Daoy (cell line): ENCODE measurements at regions not wholly inside any gene's neighbourhood (a gene's known extent, or its start where the extent isn't known, plus 50 kb on each side); places are given as distances from the start of the nearest gene placed in this dataset.
"Not testable (repeated sequence)": the region's sequence is repeated elsewhere in the genome, so short reads cannot be mapped to it uniquely, and the experiment has no call there.

Source experiments
- DNase-seq: peaks from one replicate; pipeline ENCODE4 v3.0.0-alpha.2; 2015; ENCODE audit warnings: low read depth

DNA sequence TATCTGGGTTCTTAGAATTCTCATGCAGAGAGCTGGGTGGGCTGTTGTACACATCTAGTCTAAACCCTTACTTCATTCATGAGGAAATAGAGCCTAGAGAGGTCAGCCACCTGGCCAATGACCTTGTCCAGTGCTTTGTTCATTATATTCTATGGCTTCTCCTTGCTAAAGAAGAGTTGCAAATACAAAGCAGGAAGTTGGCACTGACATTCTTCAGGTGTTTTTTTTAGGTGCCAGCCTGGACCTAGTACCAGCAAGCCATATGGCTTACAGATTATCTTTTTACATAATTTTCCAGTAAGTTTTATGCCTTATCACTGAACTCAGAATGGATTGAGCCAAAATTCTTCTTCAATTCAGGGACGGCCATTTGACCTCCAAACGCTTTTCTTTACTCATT, 54.7 kb upstream of the PGM2 start:
- no peak for DNase-seq

DNA sequence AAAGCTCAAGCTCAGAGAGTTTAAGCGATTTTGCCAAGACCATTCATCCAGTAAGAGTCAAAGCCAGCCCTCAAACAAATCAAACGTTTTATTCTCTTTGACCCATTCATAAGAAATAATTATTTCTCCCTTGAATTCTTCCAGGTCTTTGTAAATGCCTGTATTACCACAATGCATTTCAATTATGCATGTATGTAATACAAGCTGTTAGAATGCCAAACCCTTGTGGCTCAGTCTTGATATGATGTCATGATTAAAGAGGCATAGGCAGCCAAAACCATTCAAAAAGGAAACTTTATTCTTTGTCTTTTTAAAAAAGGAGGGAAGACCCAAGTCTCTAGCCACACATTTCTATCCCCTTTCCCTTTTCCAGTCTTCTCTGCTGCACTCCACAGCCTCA, 56.5 kb upstream of the PGM2 start:
- DNase-seq = peak; percentile 17

DNA sequence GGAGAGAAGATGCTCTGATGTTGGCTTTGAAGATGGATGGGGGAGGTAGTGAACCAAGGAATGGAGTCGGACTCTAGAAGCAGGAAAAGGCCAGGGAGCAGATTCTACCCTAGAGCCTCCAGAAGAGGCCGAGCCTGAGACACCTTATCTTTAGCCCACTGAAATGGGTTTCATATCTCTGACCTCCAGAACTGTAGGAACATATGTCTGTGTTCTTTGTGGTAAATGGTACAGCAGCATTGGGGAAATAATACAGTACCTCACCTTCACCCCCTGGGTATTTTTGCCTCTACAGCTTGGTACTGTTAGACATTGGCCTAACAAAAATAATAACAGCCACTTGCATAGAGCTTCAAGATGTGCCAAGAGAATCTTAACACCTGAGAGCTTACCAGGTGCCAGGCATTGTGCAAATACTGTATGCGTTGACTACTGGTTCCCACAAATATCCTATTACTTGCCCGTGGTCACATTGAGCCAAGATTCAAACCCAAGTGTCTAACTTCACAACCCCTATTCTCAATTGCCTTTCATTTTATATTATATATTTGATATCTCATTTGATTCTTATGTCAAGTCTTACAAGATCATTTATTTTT, 57.0 kb upstream of the PGM2 start:
- no peak for DNase-seq

DNA sequence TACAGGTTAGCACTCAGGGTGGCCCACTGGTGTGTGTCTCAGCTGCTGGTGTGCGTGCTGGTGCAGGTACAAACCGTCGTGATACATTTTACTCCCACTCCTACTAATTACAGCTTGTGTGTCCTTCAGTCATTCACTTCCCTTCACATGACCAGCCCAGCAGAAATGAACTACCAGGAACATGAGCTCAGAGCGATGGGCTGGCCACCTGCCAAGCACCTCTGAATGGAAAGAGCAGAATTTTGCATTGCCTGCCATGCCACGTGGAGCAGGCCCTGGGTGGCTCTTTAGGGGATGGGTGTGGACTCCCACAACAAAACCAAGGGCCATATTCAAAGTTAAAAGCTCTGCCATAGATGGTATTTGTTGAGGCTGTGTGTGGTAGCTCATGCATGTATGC, 58.9 kb upstream of the PGM2 start:
- peak; percentile 72 for DNase-seq

GRCh38 chr4:37767019-37767418, 59.5 kb upstream of the PGM2 start:
- DNase-seq = no peak

GRCh38 chr4:37765741-37766140, 60.7 kb upstream of the PGM2 start:
- DNase-seq = no peak

- no peak for DNase-seq
These were observed 62.7 kb upstream of the PGM2 start for GRCh38 chr4:37763831-37764230.

DNA sequence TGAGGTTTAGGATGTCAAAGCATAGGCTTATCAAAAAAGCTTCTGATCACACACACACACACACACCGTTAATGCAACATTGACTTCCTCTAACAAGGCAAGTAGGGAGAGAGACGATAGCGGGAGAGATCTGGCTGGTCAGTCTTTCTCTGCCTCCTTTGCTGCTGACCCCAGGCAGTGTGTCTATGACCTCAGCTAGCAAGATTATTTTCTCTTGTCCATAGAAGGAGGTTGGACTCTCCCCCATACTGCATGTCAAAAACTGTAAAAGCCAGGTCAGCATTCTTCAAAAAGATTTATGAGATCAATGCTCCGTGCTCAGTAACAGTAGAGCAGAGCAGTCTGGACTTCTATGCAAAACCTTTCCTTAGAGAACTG, 63.5 kb upstream of the PGM2 start:
- DNase-seq = no peak

DNA sequence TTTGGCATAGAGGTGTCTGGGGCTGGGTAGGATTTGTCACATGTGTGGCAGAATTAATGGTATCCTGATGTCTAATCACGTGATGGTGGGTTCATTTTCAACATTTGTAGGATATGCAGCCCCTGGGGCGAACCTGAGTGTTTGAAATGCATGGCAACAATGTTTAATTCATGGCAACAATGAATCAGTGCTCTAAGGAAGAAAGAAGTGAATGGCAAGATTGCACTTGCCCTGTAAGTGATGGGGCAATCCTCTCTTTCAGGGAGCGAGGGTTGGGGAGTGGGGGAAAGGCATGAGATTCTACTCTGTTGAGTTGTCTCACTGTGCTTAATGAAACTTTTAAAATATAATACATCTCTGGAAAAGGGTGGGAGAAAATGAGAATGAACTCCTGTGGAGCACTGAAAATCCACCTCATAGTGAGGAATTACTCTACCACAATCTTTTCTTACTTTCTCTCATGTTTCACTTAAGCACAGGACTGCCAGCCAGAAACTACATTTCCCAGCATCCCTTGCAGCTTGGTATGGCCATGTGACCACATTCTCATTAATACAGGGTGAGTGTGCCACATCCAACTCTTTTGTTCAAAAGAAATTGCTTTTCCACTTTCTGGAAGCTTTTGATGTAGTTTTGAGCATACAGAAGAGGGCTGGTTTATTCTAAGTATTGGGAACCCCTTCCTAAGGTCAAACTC, 64.0 kb upstream of the PGM2 start:
- peak; percentile 41 for DNase-seq

GRCh38 chr4:37760840-37761239, 65.6 kb upstream of the PGM2 start:
- DNase-seq = no peak

- DNase-seq = no peak
These were observed 66.7 kb upstream of the PGM2 start for GRCh38 chr4:37759833-37760232.

GRCh38 chr4:37758226-37758625, 68.3 kb upstream of the PGM2 start:
- DNase-seq = peak; percentile 20

GRCh38 chr4:37757761-37758160, 68.7 kb upstream of the PGM2 start:
- no peak for DNase-seq

GRCh38 chr4:37757121-37757520, 69.4 kb upstream of the PGM2 start:
- DNase-seq = no peak

GRCh38 chr4:37754410-37755185, 68.4 kb upstream of the RELL1 start:
- no peak for DNase-seq

GRCh38 chr4:37749398-37749988, 63.3 kb upstream of the RELL1 start:
- no peak for DNase-seq

DNA sequence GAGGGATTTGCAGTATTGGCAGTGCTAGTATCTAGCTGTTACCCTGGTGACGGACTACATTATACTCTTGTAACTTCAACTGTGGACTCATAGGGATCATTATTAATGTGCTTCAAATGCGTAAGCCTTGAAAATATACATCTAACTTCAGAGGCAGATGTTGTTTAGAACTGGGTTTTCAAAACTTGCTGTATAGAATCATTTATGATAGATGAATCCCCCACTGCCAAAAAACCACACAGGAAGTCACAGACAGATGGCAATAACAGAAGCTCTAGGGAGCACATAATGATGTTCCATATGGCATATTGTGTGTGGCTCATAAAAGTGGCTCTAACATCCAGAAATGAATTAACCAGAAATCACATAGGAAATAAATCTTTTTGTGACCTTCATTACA, 62.3 kb upstream of the RELL1 start:
- DNase-seq = no peak

DNA sequence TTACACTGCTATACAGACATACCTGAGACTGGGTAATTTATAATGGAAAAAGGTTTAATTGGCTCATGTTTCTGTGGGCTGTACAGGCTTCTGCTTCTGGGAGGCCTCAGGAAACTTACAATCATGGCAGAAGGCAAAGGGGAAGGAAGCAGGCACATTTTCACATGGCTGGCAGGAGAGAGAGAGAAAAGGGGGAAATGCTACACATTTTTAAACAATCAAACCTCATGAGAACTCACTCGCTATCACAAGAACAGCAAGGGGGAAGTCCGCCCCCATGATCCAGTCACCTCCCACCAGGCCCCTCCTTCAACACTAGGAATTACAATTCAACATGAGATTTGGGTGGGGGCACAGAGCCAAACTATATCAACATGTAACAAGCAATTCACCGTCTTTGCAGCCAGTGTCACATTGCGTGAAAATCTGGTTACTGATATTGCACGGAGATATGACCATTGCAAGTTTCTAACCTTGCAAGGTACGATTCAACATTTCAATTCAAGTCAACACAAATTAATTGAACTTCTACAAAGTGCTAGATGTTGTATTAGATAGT, 61.7 kb upstream of the RELL1 start:
- DNase-seq = no peak

DNA sequence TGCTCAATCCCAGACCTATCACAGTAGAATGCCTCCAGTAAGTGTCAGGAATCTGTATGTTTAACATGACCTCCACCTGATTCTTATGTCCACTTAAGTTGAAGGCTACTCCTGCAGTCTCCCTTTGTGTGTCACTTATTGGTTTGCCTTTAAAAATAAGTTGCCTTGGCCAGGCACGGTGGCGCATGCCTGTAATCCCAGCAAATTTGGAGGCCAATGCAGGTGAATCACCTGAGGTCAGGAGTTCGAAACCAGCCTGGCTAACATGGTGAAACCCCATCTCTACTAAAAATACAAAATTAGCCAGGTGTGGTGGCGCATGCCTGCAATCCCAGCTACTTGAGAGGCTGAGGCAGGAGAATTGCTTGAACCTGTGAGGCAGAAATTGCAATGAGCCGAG, 60.7 kb upstream of the RELL1 start:
- DNase-seq = not testable (repeated sequence)

DNA sequence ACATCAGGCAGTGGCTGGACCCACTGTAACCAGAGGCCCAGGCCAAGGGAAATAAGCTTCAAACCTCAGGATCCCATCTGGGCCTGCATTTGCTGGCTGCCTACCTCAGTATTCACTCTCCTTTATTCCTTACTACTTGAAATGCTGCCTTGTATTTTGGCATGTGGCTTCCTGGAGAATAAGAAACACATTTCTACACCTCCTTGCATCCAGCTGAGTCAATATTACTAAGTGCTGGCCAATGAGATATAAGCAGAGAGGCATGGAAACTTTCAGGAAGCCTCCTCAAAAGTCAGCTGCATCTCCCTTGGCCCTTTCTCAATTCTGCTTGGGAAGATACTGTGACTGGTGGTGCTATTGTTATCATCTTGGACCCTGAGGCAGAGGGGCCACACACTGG, 59.8 kb upstream of the RELL1 start:
- no peak for DNase-seq

DNA sequence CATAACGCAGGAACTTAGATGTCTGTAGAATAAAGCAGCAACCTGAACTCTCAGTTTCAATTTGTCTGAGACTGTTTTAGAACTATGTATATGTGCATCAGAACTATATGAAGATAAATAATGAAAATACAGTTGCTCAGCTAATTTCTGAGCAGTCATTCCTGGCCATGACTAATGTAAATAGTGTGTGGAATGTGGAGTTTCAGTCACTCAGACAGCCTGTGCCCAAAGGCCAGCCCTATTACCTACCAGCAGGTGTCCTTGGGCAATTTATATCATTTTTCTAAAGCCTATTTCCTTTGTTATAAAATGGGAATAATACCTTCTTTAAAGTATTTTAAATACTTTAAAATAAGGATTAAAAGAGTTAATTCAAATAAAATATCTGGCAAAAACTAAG, 56.0 kb upstream of the RELL1 start:
- DNase-seq = peak; percentile 12

DNA sequence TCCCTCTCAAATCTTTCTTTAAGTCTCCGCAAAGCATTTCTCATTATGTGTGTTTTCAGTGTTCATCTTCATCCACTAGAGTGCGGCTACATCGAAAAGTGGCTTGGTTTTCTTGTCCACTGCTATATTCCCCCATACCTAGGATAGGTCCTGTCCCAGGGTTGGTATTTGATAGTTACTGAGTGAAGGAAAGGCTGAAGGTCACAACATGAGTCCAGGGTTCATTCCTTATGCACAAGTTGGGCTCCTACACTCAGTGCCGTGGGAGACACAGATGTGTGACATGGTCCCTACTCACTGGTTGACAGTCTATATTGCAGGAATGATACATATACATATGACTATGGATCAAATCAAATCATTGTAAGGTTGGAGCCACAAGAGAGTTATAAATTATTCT, 55.4 kb upstream of the RELL1 start:
- DNase-seq = no peak

GRCh38 chr4:37740546-37740945, 54.4 kb upstream of the RELL1 start:
- no peak for DNase-seq
